EH (cell line): ENCODE measurements at regions not wholly inside any gene's neighbourhood (a gene's known extent, or its start where the extent isn't known, plus 50 kb on each side); places are given as distances from the start of the nearest gene placed in this dataset.

Experiments
- DNase-seq: peaks from one replicate; pipeline ENCODE4 v3.0.0-alpha.2; 2015; ENCODE audit warnings: low read depth

- no peak for DNase-seq
Observed at GRCh38 chr4:22949161-22949855, 256.6 kb downstream of the GBA3 start.

DNA sequence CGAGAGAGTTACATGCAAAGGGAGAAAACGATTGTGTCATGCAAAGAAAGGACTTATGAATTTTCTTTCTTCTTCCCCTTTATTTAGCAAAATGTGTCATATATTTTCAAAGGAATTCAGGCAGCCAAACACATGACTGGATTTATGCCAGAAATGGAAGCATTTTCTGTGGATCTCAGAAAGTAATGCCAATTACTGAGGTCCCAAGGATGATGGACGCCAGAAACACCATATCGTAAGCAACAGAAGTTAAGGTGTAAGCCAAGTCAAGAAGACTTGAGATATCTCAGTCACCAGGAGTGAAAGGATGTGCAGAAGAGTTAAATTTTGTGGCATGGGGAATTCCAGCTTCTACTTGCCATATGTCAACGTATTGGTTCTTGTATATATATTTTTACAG is 255.1 kb downstream of the GBA3 start:
- DNase-seq = no peak

DNA sequence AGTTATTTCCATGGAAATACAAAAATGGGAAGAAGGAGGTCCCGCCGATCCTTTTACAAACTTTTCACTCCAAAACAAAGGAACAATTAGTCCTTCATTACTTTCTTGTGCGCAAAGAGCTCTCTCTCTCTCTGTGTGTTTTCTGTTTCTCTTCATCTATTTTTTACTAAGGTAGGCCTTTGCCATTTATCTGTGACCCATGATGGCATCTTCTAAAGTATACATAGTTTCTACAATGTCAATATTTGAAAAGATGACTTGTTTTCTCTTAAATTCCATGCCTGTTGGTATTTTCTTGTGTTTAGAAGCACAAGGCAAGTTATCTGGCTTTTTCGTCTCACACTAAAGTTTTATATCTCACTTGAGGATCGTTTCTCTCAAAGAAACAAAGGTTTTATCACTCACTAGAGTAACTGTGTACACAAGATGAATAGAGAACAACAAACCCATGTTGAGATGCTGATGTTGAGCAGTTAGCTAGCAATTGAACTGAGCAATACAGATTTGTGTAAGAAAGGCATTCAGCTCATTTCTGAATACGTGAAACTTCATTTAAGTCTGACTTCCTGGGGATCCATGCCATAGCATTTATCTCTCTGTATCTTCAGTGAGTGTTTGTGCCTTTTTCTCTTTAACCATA is 250.3 kb downstream of the GBA3 start:
- DNase-seq = no peak

DNA sequence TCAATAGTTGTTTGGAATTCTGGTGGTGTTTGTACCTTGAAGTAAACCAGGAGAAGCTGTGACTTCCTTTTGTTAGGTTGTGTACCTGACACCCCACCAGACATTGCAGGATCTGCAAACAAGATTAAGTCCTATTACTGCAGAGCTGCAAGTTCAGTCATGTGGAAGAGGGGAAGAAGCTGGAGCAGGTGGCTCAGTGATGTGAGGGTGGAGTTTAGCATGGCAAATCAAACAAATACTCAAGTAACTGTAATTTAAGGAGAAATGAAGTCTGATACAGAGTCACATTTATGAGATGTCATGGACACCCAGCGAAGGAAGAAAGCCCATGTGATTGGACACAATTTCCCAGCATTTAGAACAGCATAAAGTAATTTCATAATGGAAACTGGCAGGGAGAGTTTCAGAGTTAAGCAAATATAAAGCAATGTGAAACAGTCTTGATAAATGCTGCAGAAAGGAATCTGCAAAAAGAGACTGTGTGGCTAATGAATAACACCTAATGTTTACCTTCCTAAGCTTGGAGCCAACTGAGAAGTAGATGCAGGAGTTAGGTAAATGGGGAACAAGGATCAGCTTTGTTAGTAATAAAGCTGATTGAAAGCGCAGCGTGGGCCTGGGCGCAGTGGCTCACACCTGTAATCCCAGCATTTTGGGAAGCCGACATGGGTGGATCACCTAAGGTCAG is 249.1 kb downstream of the GBA3 start:
- no peak for DNase-seq

DNA sequence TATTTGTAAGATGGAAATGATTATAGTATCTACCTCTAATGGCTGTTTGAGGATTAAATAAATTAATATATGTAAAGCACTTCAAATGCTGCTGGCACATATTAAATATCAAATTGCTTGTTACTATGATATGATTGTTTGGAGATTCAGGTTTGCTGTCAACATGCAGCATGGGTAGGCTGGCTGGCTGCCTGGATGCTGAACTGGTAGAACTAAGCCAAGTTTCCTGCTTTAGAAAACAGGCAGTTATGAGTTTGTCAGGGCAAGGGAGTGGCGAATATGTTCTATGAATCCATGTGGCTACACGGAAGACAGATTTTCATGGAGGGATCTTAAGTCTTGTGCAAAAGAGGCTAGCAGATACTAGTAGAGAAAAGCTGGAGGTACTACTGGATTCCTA is 239.6 kb downstream of the GBA3 start:
- no peak for DNase-seq

DNA sequence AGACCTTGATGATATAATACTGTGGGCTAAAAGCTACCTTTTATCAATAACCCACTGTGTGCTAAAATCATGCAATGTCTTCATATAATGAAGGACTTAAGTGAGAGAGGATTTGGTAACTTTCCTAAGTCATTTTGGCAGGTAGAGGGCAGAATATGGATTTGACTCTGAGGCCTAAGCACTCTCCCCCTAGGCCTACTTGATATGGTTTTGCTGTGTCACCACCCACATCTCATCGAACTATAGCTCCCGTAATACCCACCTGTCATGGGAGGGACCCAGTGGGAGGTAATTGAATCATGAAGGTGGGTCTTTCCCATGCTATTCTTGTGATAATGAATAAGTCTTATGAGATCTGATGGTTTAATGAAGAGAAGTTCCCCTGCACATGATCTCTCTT is 229.7 kb downstream of the GBA3 start:
- no peak for DNase-seq

GRCh38 chr4:22921936-22922335 is 229.2 kb downstream of the GBA3 start:
- no peak for DNase-seq

DNA sequence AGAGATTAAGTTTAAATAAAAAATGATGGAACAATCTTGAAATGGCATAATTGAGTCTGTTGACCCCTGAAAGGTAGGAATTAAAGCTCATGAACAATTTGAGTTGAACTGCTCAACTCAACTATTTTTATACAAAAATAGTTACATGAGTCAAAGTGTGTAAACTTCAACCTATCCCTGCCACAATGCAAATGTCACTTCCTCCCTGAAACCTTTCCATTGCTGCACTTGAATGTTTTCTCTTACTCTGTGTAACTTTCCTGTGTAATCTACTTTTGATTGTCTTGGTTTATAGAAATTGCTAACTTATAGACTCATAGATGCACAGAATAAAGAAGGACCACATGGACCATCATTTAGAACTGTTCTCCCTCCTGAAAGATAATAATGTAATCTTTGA is 218.5 kb downstream of the GBA3 start:
- no peak for DNase-seq

DNA sequence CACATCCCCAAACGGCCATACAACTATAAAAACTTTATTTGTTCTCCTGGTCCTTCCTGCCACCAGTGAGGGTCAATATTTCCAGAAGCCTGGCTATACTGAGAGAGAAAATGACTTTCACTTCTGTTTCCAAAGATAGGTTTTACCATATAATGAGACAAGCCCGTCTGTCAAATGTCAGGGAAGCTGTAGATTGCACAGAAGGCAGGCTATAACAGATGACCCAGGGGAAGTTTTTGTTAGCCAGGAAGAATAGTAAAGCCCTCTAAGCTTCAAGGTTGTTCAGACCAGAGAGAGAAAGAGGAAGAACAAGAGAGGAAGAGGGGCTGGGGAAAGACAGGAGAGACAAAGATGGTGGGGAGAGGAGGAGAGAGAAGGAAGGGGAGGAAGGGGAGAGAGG is 217.5 kb downstream of the GBA3 start:
- DNase-seq = no peak

DNA sequence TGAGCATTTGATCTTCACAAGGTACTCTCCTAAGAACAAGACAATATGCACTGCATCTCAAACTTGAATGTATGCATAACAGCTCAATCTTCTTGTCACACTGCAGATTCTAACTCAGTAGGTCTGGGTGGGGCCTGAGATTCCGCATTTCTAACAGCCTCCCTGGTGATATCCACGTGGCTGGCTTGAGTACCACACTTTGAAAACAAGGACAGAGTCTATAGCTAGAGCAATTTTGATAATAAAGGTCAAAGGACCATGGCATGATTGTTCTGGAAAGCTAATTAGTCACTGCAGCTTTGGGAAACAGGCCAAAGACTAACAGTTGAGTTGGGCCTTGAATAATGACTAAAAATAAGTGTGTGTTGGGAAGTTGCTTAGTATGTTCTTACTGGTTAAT is 213.3 kb downstream of the GBA3 start:
- DNase-seq = no peak

- DNase-seq = no peak
Observed at GRCh38 chr4:22903913-22904312, 211.2 kb downstream of the GBA3 start.

DNA sequence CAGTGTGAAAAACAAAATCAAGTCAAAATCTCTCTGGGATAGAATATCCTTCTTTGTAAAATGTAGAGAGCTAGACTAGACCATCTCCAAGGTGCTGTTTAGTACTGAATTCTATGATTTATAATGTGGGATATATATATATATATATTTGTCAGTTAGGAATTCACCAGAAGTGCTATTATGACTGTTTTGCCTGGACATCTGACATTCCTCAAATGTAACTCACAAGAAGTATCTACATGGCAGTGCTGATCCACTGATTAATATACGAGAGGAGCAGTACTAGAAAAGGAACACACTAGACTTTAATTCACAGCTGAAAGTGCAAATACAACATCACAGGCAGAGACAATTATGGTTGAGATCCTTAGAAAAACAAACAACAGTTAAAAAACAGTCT is 208.9 kb downstream of the GBA3 start:
- peak; percentile 29 for DNase-seq

- no peak for DNase-seq
Observed at GRCh38 chr4:22900876-22901275, 208.1 kb downstream of the GBA3 start.

GRCh38 chr4:22897520-22898108 is 204.9 kb downstream of the GBA3 start:
- DNase-seq = peak; percentile 15

DNA sequence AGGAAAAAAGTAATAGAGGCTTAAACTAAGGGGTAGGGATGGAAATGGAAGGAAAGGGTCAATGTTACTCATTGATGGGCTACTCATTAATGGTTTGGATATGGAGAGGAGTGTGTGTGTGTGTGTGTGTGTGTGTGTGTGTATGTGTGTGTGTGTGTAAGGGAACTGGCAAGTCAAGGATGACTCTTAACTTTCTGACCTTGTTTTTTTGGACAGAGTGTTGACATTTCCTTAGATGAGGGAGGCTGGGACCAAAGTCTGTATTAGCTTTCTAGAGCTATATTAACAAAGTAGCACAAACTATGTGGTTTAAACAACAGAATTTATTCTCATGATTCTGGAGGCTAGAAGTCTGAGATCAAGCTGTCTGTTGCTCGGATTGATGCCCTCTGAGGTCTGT is 202.7 kb downstream of the GBA3 start:
- no peak for DNase-seq

DNA sequence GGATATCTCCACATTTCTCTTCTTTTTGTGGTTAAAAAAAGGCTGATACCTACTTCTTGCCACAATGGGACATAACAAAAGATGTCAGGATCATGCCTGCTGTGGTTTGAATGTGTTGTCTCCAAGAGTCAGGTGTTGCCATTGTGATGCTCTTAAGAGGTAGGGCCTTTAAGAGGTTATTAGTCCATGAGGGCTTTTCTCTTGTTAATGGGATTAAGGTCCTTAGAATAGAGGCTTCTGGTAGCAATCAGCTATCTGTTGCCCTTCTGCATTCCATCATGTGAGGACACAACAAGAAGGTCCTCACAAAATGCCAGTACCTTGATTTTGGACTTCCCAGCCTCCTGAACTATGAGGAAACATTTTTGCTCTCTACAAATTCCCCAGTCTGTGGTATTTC is 191.4 kb downstream of the GBA3 start:
- no peak for DNase-seq

DNA sequence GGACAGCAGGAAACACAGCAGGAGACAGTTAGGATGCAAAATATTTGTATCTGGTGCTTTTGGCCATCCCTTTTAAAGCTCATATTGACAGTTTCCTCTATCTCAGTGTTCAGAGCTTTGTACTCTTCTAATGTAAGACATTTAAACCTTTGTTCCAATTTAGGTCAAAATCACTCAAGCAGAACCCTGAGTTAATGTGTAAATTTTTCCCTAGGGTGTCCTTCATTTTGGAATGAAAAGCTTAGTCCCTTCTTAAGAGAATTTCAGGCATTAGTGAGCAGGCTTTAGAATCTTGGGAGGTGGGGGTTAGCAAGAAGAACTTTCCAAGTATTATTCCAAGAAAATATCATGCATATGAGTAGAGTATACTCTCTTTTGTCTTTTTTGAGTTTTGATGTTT is 188.7 kb downstream of the GBA3 start:
- DNase-seq = no peak

GRCh38 chr4:22877486-22878052 is 184.8 kb downstream of the GBA3 start:
- no peak for DNase-seq

- no peak for DNase-seq
Observed at GRCh38 chr4:22876270-22876669, 183.5 kb downstream of the GBA3 start.

- no peak for DNase-seq
Observed at GRCh38 chr4:22875587-22876257, 183.0 kb downstream of the GBA3 start.

DNA sequence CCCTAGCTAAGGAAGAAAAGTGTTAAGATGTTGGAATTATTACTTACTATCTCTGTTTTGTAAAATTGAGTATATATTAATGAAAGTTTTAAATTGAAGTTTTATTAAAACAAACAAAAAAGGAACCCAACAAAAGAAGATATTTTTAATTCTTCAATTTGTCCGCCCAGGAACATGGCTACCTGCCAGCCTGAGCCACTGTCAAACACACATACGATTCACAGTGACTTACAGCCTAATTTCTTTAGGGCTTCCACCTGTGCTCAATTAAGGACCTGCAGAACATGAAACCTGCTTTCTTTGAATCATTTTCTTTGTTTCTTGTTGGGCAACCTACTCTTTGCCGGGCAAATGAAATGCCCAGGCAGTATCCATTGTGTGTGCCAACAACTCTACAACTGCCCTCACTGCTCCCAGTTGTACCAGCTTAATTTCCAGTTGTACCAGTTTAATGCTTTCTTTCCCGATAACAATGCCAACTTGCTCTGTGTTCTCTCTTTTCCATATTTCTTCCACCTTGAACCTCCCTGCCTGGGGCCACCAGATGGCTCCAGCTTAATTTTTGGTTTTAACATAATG is 181.7 kb downstream of the GBA3 start:
- no peak for DNase-seq

GRCh38 chr4:22873899-22874298 is 181.2 kb downstream of the GBA3 start:
- DNase-seq = no peak
